Stomach (tissue), 8 donors: ENCODE measurements at regions not wholly inside any gene's neighbourhood (a gene's known extent, or its start where the extent isn't known, plus 50 kb on each side); places are given as distances from the start of the nearest gene placed in this dataset.

ENCODE experiments used
- DNase-seq, 2 donors: peaks; one replicate each; pipeline versions ENCODE4 v3.0.0 to v3.0.0-alpha.2; 2013 to 2019
- H3K27ac ChIP-seq, 5 donors: fragments of 200-600 bp in 4 of 5; sonication (generic) in 4 of 5; one replicate each; pipeline ENCODE4 v1.5.1; 2013 to 2019; ENCODE audit warnings: mild to moderate bottlenecking in 1 of 5, moderate library complexity in 1 of 5
- H3K27me3 ChIP-seq, 3 donors: fragments of 200-600 bp; sonication (generic); one replicate each; pipeline ENCODE4 v1.5.1; 2017 to 2019; ENCODE audit warnings: mixed run types in 1 of 3
- H3K36me3 ChIP-seq, 4 donors: fragments of 200-600 bp; sonication (generic); 1 replicate in 3 of 4; 2 replicates in 1 of 4; pipeline ENCODE4 v1.5.1; 2016 to 2019
- H3K4me1 ChIP-seq, 4 donors: fragments of 200-600 bp; sonication (generic); one replicate each; pipeline ENCODE4 v1.5.1; 2016 to 2019
- H3K4me3 ChIP-seq, 4 donors: fragments of 200-600 bp; sonication (generic) in 3 of 4; one replicate each; pipeline ENCODE4 v1.5.1; 2016 to 2019; ENCODE audit warnings: mild to moderate bottlenecking in 1 of 4
- H3K9me3 ChIP-seq, 4 donors: fragments of 200-600 bp; sonication (generic); one replicate each; pipeline ENCODE4 v1.5.1; 2016 to 2019
- CTCF ChIP-seq, 7 experiments: fragments of 450-650 bp in 4 of 7; fragments of 200-600 bp in 3 of 7; sonication (generic) in 3 of 7; IDR thresholded peaks; one replicate each; pipeline ENCODE4 v1.5.1; 2016 to 2019; ENCODE audit warnings: antibody characterized with exemption in 7 of 7, control low read depth in 2 of 7, mild to moderate bottlenecking in 1 of 7
- EP300 ChIP-seq: sonication (generic); formaldehyde crosslinking; IDR thresholded peaks from one replicate; pipeline ENCODE4 v1.6.1; 2017; ENCODE audit warnings: antibody characterized with exemption
- POLR2A ChIP-seq, 4 donors: fragments of 450-650 bp; IDR thresholded peaks; one replicate each; pipeline ENCODE4 v1.6.1; 2016; ENCODE audit warnings: antibody characterized with exemption in 4 of 4, control low read depth in 2 of 4, mild to moderate bottlenecking in 1 of 4, moderate library complexity in 1 of 4
- POLR2AphosphoS5 ChIP-seq, 3 donors: sonication (generic); formaldehyde crosslinking; IDR thresholded peaks; one replicate each; pipeline ENCODE4 v1.6.1; 2016; ENCODE audit warnings: antibody characterized with exemption in 3 of 3
- WGBS, 5 donors: extraction: QIAGEN DNeasy Blood & Tissue Kit in 3 of 5; methylation state at CpG; one replicate each; pipeline versions ENCODE4 v1.1.5 to v1.1.7; 2013 to 2018; 5-methylcytosine and 5-hydroxymethylcytosine counted together
- intact Hi-C: fragments of 100-400 bp; cut with DNase I; formaldehyde crosslinking; loops from one replicate; pipeline ENCODE4 v1.15.1; 2023; ENCODE audit warnings: low total_unique reads
- donor health status: healthy with polysubstance abuse.
- donor health status: Bipolar disorder and iron deficiency.
- donor health status: healthy.

DNA sequence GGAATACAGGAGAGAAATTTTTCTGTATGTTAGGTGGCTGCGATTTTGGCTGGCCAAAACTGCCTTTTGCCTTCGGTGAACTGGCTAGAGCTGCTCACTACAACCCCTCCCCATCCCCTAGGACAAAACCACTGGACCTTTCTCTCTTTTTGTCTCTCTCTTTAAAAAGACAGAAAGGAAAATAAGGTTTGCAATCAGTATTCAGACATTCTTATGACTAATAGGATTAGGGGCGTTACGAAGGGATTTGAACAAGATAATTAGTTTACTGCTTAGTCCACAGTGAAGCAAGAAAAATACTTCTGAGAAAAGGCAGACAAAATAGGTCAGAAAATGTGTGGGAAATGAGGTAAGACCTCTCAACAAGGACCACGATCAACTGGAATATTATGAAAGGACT is 180.4 kb downstream of the SLIT2 start:
- H3K4me3 ChIP-seq, result no peak overlapping the region
- DNase-seq, result no peak

DNA sequence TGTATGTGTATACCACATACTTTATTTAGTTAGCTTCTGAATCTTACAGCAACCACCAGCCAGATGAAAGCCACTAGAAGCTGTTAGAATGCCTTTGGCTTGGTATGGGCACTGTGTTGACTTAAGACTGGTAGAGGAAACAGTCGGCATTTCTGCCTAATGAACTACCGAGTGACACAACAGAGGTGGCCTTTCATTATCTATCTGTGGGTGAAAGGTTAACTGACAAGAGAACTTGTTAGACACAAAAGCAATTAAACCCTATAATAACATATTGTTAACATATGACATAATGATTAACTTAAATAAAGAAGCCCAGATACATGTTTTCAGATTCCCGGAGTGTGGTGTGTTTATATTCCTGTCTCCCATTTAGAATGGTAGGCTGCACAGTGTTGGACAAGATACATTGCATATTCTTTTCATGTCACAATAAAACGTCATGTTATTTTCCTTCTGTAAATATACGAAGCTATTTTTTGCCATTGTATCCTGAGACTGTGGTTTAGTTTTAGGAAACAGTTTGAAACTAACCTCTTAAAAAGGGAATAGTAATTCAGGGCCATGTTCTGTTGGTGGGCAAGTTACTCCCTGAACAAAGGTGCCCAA is 181.5 kb downstream of the SLIT2 start:
- no peak overlapping the region for H3K4me3 ChIP-seq
- H3K36me3 ChIP-seq, result no peaks in the 10 kb centered on the region
- intact Hi-C loops, result no loop called here
- peak overlapping the region in 2 of 5 donors; percentile 15 to 41 for H3K27ac ChIP-seq
- H3K4me1 ChIP-seq, result peaks cover 0 to 30% (median 11%) of the 10 kb centered on the region in 4 donors
- H3K27me3 ChIP-seq, result no peaks in the 10 kb centered on the region
- 19 to 38% (median 20%) methylated on average over 5 of the region's 5 CpGs for WGBS, 5 donors
- DNase-seq, result peak in 1 of 2 donors; percentile 28
- TF ChIP-seq POLR2A (IDR thresholded peaks at IDR 0.05), result no peak
- no peak for TF ChIP-seq POLR2AphosphoS5 (IDR thresholded peaks at IDR 0.05)
- no peak for TF ChIP-seq CTCF (IDR thresholded peaks at IDR 0.05)
- TF ChIP-seq EP300, result no peak
- no peaks in the 10 kb centered on the region for H3K9me3 ChIP-seq

More for the DNA sequence above, 180.4 kb downstream of the SLIT2 start:
- H3K27me3 ChIP-seq, result no peaks in the 10 kb centered on the region
- 39 to 56% (median 45%) methylated on average over 5 of the region's 5 CpGs for WGBS, 5 donors
- intact Hi-C loops, result no loop called here
- TF ChIP-seq POLR2AphosphoS5 (IDR thresholded peaks at IDR 0.05), result peak in 1 of 3 donors; percentile 45
- TF ChIP-seq CTCF (IDR thresholded peaks at IDR 0.05), result no peak
- H3K36me3 ChIP-seq, result no peaks in the 10 kb centered on the region
- peak overlapping the region in 3 of 5 donors; percentile 26 to 46 (median 44) for H3K27ac ChIP-seq
- peaks cover 0 to 30% (median 11%) of the 10 kb centered on the region in 4 donors for H3K4me1 ChIP-seq
- no peaks in the 10 kb centered on the region for H3K9me3 ChIP-seq

DNA sequence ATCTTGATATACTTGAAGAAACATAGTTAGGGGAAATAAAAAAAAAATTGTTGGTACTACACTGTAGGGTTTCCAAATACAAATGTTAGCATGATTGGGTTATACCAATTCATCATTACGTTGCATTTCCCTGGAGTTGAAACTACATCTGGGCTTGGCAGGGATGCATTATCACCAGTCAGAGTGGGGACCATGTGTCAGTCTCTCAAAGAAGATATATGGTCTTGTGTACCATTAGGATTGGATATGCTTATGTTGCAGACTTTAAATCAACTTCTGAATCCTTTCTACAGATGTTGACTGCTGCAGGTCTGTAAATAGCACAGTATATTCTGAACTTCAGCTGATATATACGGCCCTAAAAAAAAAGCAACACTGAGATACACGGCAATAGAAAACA is 188.5 kb downstream of the SLIT2 start:
- Histone ChIP-seq H3K4me1 (peaks cover 0 to 6% (median 0%) of the 10 kb centered on the region in 4 donors), H3K36me3 (no peaks in the 10 kb centered on the region), H3K4me3 (no peak overlapping the region), H3K9me3 (no peaks in the 10 kb centered on the region), H3K27ac (no peak overlapping the region), H3K27me3 (no peaks in the 10 kb centered on the region)
- TF ChIP-seq POLR2A (IDR thresholded peaks at IDR 0.05) (no peak), EP300 (no peak), POLR2AphosphoS5 (IDR thresholded peaks at IDR 0.05) (no peak), CTCF (IDR thresholded peaks at IDR 0.05) (no peak)
- intact Hi-C loops, result no loop called here
- DNase-seq, result no peak
- 80 to 88% (median 83%) methylated on average over 3 of the region's 3 CpGs for WGBS, 5 donors

DNA sequence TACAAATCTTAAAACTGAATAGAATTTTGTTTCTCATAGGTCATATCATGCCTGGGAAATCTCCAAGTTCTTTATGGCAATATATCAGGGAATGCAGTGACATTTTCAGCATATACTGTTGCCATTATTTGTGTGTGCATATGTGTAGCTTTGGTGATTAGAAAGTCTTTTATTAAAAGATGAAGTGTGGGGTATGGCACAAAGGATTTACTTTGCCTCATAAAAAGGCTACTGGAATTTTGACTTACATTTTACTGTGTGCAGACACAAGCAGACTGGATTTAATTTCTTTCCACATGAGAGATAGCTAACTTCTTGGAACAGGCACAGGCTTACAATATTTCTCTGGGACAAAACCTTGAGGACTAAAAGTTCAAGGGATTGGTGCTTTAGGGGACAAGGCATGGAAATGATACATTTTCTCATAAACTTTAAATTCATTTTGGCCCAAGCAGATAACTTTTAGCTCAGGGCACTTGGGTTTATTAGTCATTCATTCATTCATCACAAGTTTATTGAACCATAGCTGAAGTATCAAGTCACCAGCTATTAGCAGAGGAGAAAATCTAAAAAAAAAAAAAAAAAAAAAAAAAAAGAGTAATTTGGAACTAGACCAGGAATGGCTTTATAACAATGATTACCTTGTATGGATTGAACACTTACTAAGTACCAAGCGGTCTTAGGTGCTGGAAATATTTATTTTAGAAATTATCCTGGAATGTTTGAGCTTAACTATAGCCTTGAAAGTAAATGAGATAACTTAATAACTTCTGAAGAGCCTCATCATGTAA is 191.5 kb downstream of the SLIT2 start:
- Histone ChIP-seq H3K9me3 (no peaks in the 10 kb centered on the region), H3K4me3 (no peak overlapping the region), H3K27me3 (no peaks in the 10 kb centered on the region), H3K36me3 (no peaks in the 10 kb centered on the region), H3K4me1 (peaks cover 0 to 11% (median 3%) of the 10 kb centered on the region in 4 donors), H3K27ac (peak overlapping the region in 1 of 5 donors; percentile 51)
- peak in 1 of 2 donors; percentile 23 for DNase-seq
- intact Hi-C loops, result no loop called here
- 30 to 70% (median 35%) methylated on average over 1 of the region's 1 CpG for WGBS, 5 donors
- TF ChIP-seq CTCF (IDR thresholded peaks at IDR 0.05) (no peak), POLR2A (IDR thresholded peaks at IDR 0.05) (no peak), EP300 (no peak), POLR2AphosphoS5 (IDR thresholded peaks at IDR 0.05) (no peak)
